ENCODE measurements at regions not wholly inside any gene's neighbourhood (a gene's known extent, or its start where the extent isn't known, plus 50 kb on each side); places are given as distances from the start of the nearest gene placed in this dataset.
A peak's percentile ranks its signal among the peaks of the same experiment; 100 is the strongest.
"Not testable (repeated sequence)": the region's sequence is repeated elsewhere in the genome, so short reads cannot be mapped to it uniquely, and the experiment has no call there.

- no peak for DNase-seq (ENCODE audit: low spot score)
Measured at GRCh38 chr3:21989341-21990042, 238.5 kb upstream of the ZNF385D start.

- DNase-seq (ENCODE audit: low spot score) = no peak
Measured at GRCh38 chr3:21991061-21991460, 240.1 kb upstream of the ZNF385D start.

- no peak for DNase-seq (ENCODE audit: low spot score)
Measured at GRCh38 chr3:21995079-21995607, 244.1 kb upstream of the ZNF385D start.

DNA sequence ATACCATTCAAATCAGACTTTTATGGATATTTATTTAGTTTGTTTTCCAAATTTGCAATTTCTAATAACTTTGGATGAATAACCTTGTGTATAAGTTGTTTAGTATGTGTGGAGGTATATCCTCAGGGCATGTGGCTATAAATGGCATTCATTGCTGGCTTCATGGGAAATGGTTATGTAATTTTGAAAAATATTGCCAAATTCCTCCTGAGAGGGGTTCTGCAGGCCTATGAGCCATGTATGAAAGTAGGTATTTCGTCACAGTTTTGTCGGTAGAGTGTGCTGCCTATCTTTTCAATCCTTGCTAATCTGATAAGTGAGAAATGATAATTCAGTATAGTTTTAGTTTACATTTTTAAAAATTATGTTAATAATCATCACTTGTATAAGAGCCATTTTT, 256.4 kb upstream of the ZNF385D start:
- no peak for DNase-seq (ENCODE audit: low spot score)

- no peak for DNase-seq (ENCODE audit: low spot score)
Measured at GRCh38 chr3:22010997-22011396, 260.0 kb upstream of the ZNF385D start.

GRCh38 chr3:22012471-22012870, 261.5 kb upstream of the ZNF385D start:
- no peak for DNase-seq (ENCODE audit: low spot score)

GRCh38 chr3:22013641-22014040, 262.6 kb upstream of the ZNF385D start:
- DNase-seq (ENCODE audit: low spot score) = no peak

- no peak for DNase-seq (ENCODE audit: low spot score)
Measured at GRCh38 chr3:22016197-22016596, 265.2 kb upstream of the ZNF385D start.

- not testable (repeated sequence) for DNase-seq (ENCODE audit: low spot score)
Measured at GRCh38 chr3:22024638-22025037, 273.6 kb upstream of the ZNF385D start.

GRCh38 chr3:22029480-22029879, 278.5 kb upstream of the ZNF385D start:
- no peak for DNase-seq (ENCODE audit: low spot score)

GRCh38 chr3:22039161-22039560, 288.2 kb upstream of the ZNF385D start:
- no peak for DNase-seq (ENCODE audit: low spot score)

DNA sequence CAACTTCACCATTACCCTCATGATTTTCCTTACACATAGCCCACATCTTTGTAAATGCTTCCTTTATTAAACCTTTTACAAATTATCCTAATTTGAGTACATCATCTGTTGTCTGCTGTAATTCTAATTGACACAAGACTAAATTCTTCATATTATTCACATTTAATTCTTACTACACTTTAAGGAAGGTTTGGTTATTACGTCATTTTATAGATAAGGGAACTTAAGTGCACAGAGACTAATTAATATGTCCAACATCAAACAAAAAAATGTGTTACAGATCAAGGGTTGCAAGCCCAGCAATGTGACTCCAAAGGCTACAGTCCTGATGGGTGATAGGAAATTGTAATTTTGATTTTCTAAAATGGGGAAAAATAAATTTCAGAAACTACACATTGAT, 289.1 kb upstream of the ZNF385D start:
- DNase-seq (ENCODE audit: low spot score) = no peak

GRCh38 chr3:22045882-22046281, 294.9 kb upstream of the ZNF385D start:
- DNase-seq (ENCODE audit: low spot score) = no peak

DNA sequence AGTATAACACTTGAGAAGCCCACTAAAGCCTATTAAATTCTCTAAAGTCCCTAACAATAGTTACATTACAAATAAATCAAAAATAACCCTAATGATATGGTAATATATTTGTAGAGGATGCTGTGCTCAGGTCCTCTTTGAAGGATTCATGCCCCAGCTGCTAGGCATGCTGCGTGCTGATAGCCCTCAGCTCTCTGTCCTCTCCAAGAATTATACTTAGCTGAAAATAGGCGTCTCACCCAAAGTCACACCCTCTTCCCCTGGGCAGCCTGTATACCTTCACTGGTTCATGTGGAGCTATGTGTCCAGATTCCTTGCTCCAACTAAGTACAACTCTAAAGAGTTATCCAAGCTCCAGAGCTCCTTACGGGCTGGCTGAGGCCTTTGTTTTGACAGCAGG, 312.5 kb upstream of the ZNF385D start:
- DNase-seq (ENCODE audit: low spot score) = no peak

GRCh38 chr3:22068619-22069018, 317.6 kb upstream of the ZNF385D start:
- no peak for DNase-seq (ENCODE audit: low spot score)

DNA sequence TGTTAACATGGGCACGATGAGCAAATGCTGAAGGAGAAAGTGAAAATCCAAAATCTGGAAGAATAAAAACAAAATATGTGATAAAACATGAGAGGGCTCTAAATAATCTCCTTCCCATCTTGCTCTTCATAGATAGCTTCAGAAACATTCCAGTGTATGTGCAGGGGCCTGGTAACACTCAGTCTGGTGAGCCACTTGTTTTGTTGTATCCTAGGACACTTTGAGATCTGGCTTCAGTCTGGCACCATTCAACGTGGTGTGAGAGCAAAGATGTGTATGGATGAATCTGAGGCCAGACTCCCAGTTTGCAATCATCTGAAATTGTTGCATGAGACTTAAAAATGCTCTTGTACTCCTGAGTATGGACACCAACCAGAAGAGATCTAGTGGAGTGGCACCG, 337.2 kb upstream of the ZNF385D start:
- no peak for DNase-seq (ENCODE audit: low spot score)

DNA sequence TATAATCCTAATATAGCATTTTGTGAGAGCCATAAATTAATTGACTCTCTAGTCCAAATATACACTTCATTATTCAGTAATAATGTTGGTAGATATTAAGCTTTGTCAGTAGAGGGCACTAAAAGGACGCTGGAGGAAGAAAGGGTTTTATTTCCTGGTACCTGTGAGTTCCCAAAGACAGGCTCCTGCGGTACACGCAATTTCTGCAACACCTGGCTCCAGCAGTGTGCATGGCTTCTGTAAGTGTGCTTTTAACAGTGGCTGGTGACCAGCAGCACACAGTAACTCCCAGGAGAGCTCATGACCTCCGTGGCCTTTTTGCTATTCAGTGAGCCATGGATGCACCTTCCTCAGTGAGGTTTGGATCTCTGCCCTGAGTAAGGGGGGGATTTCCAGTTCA, 338.3 kb upstream of the ZNF385D start:
- DNase-seq (ENCODE audit: low spot score) = peak; percentile 38

DNA sequence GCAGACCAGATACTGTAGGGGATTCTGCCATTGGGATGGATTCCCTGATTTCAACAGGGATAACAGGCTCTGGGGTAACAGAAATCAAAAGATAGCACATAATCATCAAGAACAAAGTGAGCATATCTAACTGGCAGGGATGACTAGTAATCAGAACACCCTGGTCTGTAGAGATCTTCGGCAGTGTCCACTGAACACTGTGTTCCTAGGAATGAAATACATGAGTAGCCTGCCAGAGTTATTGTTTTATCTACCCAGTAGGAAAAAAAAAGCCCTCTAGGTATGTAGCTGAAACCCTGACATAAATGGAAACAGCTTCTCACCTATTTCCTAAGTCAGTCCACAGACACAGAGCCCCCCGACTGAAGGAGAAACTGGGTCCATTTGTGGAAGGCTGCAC, 340.3 kb upstream of the ZNF385D start:
- no peak for DNase-seq (ENCODE audit: low spot score)

DNA sequence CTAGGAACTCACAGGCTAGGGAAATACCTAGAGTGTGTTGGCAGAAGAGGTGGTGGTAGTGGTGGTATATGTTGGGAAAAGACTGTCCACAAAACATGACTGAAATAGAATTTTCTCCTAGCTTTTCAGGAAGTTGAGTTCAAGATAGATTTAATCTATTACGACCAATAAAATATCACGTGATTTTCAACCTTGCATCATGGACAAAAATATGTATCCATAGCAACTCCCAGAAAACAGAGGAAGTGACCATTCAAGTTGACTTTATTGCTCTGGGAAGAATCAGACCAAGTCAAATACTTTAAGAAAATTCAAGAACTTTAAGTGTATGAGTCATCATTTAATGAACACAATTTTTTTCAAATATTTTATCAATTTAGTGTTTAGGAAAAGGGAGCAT, 347.0 kb upstream of the ZNF385D start:
- no peak for DNase-seq (ENCODE audit: low spot score)

- DNase-seq (ENCODE audit: low spot score) = no peak
Measured at GRCh38 chr3:22101351-22101750, 350.3 kb upstream of the ZNF385D start.

DNA sequence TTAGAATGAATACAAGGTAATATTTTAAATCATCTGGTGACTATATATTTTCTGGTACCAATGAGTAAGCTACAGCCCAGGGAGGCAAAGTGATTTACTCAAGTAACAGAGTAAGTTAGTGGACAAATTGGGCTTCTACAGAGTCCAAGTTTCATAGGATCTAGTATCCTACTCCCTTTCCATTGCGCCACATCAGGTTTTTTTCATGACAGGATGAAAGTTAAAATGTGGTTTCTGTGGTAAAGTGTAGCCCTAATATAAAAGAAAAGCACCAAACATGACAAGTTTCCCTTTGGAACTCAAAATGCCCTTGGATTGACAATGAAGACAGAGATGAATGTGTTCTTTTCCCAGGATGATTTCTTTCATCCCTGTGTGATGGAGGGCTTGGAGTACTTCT, 350.8 kb upstream of the ZNF385D start:
- DNase-seq (ENCODE audit: low spot score) = no peak

- no peak for DNase-seq (ENCODE audit: low spot score)
Measured at GRCh38 chr3:22103423-22103822, 352.4 kb upstream of the ZNF385D start.

DNA sequence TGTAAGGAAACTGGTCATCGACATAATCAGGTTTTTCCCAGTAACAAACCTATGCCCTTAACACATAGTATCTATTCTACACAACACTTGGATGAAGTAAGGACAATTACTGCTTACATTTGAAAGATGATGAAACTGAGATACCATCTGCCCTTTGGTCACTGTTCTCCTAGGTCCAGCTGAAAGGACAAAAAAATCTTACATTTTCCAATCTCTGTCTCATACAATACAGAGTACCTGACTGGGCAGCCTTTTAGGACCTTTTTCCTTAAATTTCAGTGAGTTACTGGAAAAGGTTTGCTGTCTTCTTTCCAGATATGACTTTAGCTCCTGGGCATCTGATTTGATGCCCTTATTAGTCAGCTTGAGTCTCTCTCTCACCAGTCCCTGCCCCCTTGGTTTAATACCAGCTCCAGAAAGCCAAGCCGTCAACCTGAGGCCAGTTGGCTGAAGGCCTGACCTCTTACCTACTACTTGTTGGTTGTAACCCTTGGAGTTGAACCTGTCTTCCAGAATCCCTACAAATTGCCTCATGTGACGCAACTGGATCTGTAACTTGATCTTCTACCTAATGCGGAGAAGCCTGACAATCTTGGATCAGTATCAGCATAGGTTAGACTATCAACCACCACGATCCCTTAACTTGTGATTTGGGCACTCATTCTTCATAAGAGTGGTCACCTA, 355.3 kb upstream of the ZNF385D start:
- no peak for DNase-seq (ENCODE audit: low spot score)

All from HT-29 (cell line).